ENCODE measurements at regions not wholly inside any gene's neighbourhood (a gene's known extent, or its start where the extent isn't known, plus 50 kb on each side); places are given as distances from the start of the nearest gene placed in this dataset.

DNA sequence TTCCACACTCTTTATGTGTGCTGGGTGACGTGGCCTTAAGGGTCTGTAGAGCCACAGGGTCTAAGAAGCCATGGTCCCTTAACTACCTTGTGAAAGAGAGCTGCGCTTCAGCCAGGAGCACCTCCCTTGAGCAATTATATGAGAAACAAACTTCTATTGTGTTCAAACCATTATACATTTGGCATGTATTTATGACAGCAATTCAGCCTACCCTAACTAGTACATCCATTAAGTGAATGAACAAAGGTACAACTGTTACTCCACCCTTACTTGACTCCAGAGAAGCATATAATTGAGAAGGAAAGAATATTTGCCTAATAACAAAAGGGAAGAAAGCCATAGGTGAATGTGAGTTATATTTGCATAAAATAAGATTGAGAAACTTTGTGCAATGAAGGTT, 69.8 kb upstream of the BOC start:
- no peak for DNase-seq (ENCODE audit: low read depth, low spot score)
- in situ Hi-C loops (cut with HindIII; ENCODE audit: low sequenced_read_pairs): no loop called here
- TF ChIP-seq, protein P1, sequence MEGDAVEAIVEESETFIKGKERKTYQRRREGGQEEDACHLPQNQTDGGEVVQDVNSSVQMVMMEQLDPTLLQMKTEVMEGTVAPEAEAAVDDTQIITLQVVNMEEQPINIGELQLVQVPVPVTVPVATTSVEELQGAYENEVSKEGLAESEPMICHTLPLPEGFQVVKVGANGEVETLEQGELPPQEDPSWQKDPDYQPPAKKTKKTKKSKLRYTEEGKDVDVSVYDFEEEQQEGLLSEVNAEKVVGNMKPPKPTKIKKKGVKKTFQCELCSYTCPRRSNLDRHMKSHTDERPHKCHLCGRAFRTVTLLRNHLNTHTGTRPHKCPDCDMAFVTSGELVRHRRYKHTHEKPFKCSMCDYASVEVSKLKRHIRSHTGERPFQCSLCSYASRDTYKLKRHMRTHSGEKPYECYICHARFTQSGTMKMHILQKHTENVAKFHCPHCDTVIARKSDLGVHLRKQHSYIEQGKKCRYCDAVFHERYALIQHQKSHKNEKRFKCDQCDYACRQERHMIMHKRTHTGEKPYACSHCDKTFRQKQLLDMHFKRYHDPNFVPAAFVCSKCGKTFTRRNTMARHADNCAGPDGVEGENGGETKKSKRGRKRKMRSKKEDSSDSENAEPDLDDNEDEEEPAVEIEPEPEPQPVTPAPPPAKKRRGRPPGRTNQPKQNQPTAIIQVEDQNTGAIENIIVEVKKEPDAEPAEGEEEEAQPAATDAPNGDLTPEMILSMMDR (IDR thresholded peaks at IDR 0.05; ENCODE audit: low read depth, low read length): no peak
- H3K4me3 ChIP-seq (ENCODE audit: low read depth, low read length): no peak overlapping the region

DNA sequence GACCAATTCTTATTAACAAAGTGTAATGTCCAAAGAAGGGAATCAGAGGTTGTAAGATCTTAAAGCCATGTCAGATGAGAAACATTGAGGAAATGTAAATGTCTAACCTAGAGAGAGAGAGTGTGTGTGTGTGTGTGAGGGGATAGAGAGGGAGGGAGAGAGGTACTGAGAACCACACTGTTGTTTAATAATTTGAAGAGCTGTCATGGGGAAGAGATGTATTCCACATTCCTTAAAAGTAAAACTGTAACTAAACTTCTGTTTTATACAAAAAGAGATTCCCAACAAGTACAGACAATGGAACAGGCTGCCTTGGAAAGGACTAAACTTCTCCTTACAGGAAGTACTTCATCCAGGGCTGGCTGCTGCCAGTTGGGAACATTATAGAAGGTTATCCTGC, 68.9 kb upstream of the BOC start:
- TF ChIP-seq, protein P1 (IDR thresholded peaks at IDR 0.05; ENCODE audit: low read depth, low read length): no peak
- DNase-seq (ENCODE audit: low read depth, low spot score): no peak
- in situ Hi-C loops (cut with HindIII; ENCODE audit: low sequenced_read_pairs): no loop called here
- no peak overlapping the region for H3K4me3 ChIP-seq (ENCODE audit: low read depth, low read length)

- TF ChIP-seq, protein P1 (IDR thresholded peaks at IDR 0.05; ENCODE audit: low read depth, low read length): no peak
- H3K4me3 ChIP-seq (ENCODE audit: low read depth, low read length): no peak overlapping the region
- DNase-seq (ENCODE audit: low read depth, low spot score): no peak
- in situ Hi-C loops (cut with HindIII; ENCODE audit: low sequenced_read_pairs): no loop called here
These were observed 68.0 kb upstream of the BOC start for GRCh38 chr3:113143353-113143752.

DNA sequence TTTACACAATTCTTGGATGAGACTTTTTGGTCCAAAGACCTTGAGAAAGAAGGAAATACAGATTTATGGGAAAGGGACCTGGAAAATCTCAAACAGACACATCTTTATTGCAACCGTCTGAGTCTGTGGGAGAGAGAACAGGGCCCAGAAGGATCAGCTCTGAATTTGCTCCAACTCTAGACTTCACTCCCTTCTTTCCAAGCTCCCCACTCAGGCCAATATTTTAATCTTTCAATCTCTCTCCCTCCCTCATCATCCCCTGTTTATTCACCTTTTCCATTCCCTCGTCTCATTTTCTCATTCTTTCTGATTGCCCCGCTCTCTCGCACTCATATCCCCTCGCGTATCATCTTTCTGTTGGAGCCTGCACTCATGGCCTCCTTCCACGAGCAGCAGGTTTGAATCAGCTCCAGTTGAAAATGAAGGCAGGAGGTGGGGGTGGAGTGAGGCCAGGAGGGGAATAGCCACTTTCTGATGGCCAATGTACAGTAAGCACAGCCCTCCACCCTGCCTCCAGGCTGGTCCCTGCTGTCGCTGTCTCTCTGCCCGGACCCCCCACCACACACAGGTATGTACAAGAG, 63.6 kb upstream of the BOC start:
- H3K4me3 ChIP-seq (ENCODE audit: low read depth, low read length): no peak overlapping the region
- no peak for DNase-seq (ENCODE audit: low read depth, low spot score)
- in situ Hi-C loops (cut with HindIII; ENCODE audit: low sequenced_read_pairs): no loop called here
- TF ChIP-seq, protein P1 (IDR thresholded peaks at IDR 0.05; ENCODE audit: low read depth, low read length): no peak

DNA sequence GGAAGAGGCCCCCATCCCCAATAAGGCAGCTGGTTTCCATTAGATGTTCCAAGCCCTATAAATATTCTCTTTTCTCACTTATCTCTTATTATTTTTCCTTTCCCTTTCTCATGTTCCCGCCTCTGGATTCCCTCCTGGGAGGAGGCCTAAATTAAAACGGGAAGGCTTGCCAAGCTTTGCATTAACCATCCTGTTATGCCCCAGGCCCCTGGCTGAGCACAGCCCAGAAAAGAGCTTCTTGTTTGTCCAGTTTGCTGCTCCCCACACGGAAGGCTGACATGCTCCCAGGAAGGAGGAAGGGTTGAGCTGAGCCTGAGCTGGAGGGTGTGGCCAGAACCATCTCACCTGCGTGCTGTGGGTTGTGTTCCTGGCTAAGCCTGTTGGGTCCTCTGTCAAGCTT, 63.1 kb upstream of the BOC start:
- TF ChIP-seq, protein P1 (IDR thresholded peaks at IDR 0.05; ENCODE audit: low read depth, low read length): no peak
- no peak for DNase-seq (ENCODE audit: low read depth, low spot score)
- no peak overlapping the region for H3K4me3 ChIP-seq (ENCODE audit: low read depth, low read length)
- in situ Hi-C loops (cut with HindIII; ENCODE audit: low sequenced_read_pairs): no loop called here

- in situ Hi-C loops (cut with HindIII; ENCODE audit: low sequenced_read_pairs): no loop called here
- no peak overlapping the region for H3K4me3 ChIP-seq (ENCODE audit: low read depth, low read length)
- TF ChIP-seq, protein P1 (IDR thresholded peaks at IDR 0.05; ENCODE audit: low read depth, low read length): no peak
- DNase-seq (ENCODE audit: low read depth, low spot score): no peak
These were observed 61.1 kb upstream of the BOC start for GRCh38 chr3:113150250-113150649.

All from astrocyte of the spinal cord (primary cell).